ENCODE measurements at regions not wholly inside any gene's neighbourhood (a gene's known extent, or its start where the extent isn't known, plus 50 kb on each side); places are given as distances from the start of the nearest gene placed in this dataset.

- TF ChIP-seq POLR2A (IDR thresholded peaks at IDR 0.05), result no peak
- TF ChIP-seq CTCF (IDR thresholded peaks at IDR 0.05), result no peak
- DNase-seq, result no peak
- no peaks in the 10 kb centered on the region for H3K4me1 ChIP-seq
- H3K27ac ChIP-seq, result no peak overlapping the region
- no peak overlapping the region for H3K4me3 ChIP-seq
- H3K36me3 ChIP-seq, result no peaks in the 10 kb centered on the region
- H3K9me3 ChIP-seq, result no peaks in the 10 kb centered on the region
- no peaks in the 10 kb centered on the region for H3K27me3 ChIP-seq
Observed at GRCh38 chr3:59244343-59244742, 194.5 kb upstream of the CFAP20DC start.

- no peaks in the 10 kb centered on the region for H3K9me3 ChIP-seq
- no peaks in the 10 kb centered on the region for H3K27me3 ChIP-seq
- H3K36me3 ChIP-seq, result no peaks in the 10 kb centered on the region
- TF ChIP-seq POLR2A (IDR thresholded peaks at IDR 0.05), result no peak
- TF ChIP-seq CTCF (IDR thresholded peaks at IDR 0.05), result no peak
- H3K4me3 ChIP-seq, result no peak overlapping the region
- no peak overlapping the region for H3K27ac ChIP-seq
- H3K4me1 ChIP-seq, result no peaks in the 10 kb centered on the region
- no peak for DNase-seq
Observed at GRCh38 chr3:59243476-59243875, 193.7 kb upstream of the CFAP20DC start.

- Histone ChIP-seq H3K4me1 (no peaks in the 10 kb centered on the region), H3K27me3 (no peaks in the 10 kb centered on the region), H3K36me3 (no peaks in the 10 kb centered on the region), H3K9me3 (no peaks in the 10 kb centered on the region), H3K27ac (no peak overlapping the region), H3K4me3 (no peak overlapping the region)
- no peak for TF ChIP-seq POLR2A (IDR thresholded peaks at IDR 0.05)
- no peak for TF ChIP-seq CTCF (IDR thresholded peaks at IDR 0.05)
- DNase-seq, result no peak
Observed at GRCh38 chr3:59240666-59241255, 190.9 kb upstream of the CFAP20DC start.

DNA sequence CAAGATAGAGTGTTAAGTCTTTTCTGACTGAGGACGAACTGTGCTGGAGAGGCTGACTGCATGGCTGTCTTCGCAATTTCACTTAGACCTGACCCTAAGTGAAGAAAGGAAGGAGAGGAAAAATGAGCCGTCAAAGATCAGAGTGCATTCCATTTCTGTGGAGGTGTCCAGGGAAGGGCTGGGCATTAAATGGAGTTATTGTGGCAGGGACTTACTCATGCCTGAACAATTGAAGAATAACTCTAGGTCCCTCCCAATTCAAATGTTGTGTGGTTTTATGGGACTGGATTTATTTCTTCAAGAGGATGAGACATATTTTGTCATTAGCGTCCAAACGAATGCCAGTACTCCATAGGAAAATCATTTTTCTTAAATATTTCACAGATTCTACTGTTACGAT is 187.3 kb upstream of the CFAP20DC start:
- Histone ChIP-seq H3K36me3 (no peaks in the 10 kb centered on the region), H3K27me3 (no peaks in the 10 kb centered on the region), H3K4me1 (no peaks in the 10 kb centered on the region), H3K4me3 (no peak overlapping the region), H3K27ac (no peak overlapping the region), H3K9me3 (no peaks in the 10 kb centered on the region)
- DNase-seq, result no peak
- TF ChIP-seq CTCF (IDR thresholded peaks at IDR 0.05) (no peak), POLR2A (IDR thresholded peaks at IDR 0.05) (no peak)

DNA sequence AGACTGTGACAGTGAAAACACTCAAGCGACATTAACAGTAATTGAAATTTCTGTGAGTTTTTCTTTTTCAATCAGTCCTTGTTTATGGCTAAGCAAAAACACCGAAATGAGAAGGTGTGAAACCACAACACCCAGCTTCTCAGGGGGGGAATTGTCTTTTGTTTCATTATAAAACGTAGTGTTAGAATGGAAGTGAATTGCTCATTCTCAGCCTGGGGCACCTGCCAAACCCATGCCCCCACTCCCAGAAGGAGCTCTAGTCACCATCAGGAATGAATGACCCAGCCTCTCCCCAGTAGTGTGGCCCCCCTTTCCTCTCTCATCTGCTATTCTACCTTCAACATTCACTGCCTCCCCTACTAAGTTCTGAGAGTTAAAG is 185.8 kb upstream of the CFAP20DC start:
- Histone ChIP-seq H3K27ac (no peak overlapping the region), H3K4me1 (no peaks in the 10 kb centered on the region), H3K4me3 (no peak overlapping the region), H3K9me3 (no peaks in the 10 kb centered on the region), H3K27me3 (no peaks in the 10 kb centered on the region), H3K36me3 (no peaks in the 10 kb centered on the region)
- TF ChIP-seq POLR2A (IDR thresholded peaks at IDR 0.05), result no peak
- TF ChIP-seq CTCF (IDR thresholded peaks at IDR 0.05), result no peak
- DNase-seq, result no peak
